Kasumi-1 (cell line): ENCODE measurements at regions not wholly inside any gene's neighbourhood (a gene's known extent, or its start where the extent isn't known, plus 50 kb on each side); places are given as distances from the start of the nearest gene placed in this dataset.
"Not testable (repeated sequence)": the region's sequence is repeated elsewhere in the genome, so short reads cannot be mapped to it uniquely, and the experiment has no call there.

Source experiments
- DNase-seq, 2 experiments: peaks; one replicate each; lab custom pipeline; 2025; lab: John Stamatoyannopoulos, UW

- no peak for DNase-seq
Measured at GRCh38 chr10:2790396-2791188, 276.8 kb upstream of the PFKP start.

DNA sequence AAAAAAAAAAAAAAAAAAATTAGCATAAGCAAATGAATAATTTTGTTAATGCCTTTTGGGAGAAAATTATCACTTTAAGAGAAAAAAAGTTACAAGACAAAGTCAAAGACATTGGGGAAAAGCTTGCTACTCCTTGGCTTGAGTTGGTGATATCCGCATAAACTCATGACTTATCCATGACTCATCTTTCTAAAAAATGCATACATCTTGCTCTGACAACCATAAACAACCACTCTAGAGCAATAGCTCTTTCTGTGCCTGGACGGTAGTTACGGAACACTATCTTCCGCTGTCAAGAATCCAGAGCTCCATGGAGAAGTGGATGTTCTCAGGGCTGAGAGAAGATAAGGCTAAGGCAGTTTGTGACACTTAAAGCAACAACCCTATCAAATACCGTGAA is 281.1 kb upstream of the PFKP start:
- DNase-seq = no peak

DNA sequence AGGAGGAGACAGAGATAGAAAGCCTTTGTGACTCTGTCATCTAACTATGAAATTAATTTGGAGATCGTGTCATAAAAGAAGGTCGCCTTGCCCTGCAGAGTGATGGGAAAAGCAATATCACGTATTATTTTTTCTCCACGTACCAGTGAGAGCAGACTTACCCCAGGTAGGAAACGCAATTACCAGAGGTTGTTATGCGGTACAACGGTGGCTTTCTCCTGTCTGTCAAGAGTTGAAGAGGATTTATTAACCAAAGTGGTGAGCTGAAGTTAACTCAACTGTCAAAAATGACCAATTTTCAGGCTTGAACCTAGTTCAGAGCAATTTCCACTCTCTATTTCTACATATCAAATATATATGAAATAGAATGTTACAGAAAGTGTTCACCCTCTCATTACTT is 282.6 kb upstream of the PFKP start:
- DNase-seq = no peak

- DNase-seq = no peak
Measured at GRCh38 chr10:2782950-2783349, 284.4 kb upstream of the PFKP start.

GRCh38 chr10:2782265-2782664 is 285.1 kb upstream of the PFKP start:
- no peak for DNase-seq

DNA sequence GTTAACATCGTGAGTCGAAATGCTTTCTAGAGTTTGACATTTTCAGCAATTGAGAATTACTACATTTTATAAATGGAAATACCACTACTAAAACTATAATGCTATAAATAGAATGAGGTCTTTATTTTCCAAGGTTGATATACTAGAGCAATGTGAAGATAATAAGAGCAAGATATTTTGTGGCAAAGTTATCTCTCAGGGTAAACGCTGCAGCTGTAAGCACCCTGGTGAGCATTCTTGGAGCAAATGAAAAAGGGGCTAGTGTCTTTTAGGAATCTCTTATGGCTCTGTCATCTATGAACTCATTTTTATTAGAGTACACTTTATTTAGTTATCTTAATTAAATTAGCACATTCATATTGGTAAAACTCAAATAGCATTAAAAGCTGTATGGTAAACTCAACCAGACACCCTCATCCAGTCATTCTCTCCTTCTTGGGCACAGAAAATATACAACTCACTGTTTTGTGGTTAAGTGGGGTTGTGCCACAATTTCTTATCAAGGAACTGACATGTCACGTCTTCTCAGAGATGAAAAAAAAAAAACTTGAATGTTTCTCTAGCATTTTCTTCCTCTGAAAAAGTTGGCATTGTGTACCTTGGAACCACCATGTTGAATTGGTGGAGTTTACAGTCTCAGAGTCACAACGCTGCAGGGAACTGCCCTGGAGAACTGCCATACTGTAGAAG is 289.5 kb upstream of the PFKP start:
- DNase-seq = no peak

GRCh38 chr10:2772816-2773631 is 294.3 kb upstream of the PFKP start:
- no peak for DNase-seq

GRCh38 chr10:2772135-2772534 is 295.2 kb upstream of the PFKP start:
- DNase-seq = no peak

DNA sequence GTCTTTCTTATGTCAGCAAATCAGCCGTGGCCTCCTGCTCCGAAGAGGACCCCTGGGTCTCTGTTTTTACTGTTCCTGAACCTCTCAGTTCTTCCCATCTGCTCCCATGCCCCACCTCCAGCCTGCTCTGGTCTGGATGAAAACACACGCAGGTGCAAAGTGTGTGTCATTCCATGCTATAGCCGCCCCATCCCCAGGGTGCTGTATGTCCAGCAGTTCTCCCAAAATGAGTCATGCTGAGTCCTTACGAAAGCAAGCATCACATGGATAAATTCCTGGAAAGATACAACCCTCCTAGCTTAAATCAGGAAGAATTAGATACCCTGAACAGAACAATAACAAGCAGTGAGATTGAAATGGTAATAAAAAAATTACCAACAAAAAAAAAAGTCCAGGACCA is 300.1 kb upstream of the PFKP start:
- not testable (repeated sequence) for DNase-seq

GRCh38 chr10:2761971-2762370 is 305.4 kb upstream of the PFKP start:
- no peak for DNase-seq

GRCh38 chr10:2761311-2761710 is 306.0 kb upstream of the PFKP start:
- no peak for DNase-seq

DNA sequence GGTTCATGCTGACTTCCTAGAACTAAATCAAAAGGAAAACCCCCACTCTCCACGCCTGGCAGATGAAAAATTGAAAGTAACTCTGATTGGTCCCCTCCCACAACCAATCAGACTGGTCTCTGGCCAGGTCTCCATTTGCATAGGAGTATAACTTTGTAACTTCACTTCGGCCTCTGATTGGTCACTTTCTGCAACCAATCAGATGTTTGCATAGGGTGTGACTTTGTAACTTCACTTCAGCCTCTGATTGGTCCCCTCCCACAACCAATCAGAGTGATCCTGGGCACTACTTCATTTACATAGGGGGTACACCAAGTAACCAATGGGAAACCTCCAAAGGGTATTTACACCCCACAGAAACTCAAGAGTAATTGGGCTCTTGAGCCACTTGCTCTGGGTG is 306.6 kb upstream of the PFKP start:
- no peak for DNase-seq

DNA sequence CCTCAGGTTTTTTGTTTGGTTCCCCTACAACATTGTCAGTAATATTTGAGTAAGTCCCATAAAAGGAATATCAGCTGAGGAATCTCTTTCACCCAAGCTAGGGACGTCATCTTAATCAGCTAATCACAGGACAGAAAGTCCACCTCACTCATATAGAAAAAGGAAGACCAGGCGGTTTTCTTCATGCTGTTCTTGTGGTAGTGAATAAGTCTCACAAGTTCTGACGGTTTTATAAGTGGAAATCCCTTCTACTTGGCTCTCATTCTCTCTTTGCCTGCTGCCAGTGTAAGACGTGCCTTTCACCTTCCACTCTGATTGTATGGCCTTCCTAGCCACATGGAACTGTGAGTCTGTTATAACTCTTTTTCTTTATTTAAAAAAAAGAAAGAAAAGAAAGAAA is 308.1 kb upstream of the PFKP start:
- no peak for DNase-seq

GRCh38 chr10:2754943-2755342 is 312.4 kb upstream of the PFKP start:
- DNase-seq = no peak

- DNase-seq = no peak
Measured at GRCh38 chr10:2748287-2748686, 319.1 kb upstream of the PFKP start.

GRCh38 chr10:2746638-2747037 is 320.7 kb upstream of the PFKP start:
- no peak for DNase-seq

DNA sequence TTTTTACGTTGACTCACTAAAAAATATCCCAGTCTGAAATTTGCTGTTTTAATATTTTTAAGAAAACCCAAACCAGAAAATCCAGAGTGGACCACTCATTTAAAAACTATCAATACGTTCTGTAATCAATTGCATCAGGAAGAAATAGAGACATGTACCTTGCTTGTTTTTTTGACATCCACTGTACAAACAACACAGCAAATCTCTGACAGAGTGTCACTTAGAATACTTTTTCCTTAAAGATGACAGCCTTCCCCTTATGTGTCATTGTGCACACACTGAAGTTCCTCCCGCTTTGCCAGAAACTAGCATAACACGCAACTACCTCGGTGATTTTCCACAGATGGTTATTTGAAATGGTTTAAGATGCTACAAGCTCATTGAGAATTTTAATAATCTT is 321.7 kb upstream of the PFKP start:
- DNase-seq = no peak

DNA sequence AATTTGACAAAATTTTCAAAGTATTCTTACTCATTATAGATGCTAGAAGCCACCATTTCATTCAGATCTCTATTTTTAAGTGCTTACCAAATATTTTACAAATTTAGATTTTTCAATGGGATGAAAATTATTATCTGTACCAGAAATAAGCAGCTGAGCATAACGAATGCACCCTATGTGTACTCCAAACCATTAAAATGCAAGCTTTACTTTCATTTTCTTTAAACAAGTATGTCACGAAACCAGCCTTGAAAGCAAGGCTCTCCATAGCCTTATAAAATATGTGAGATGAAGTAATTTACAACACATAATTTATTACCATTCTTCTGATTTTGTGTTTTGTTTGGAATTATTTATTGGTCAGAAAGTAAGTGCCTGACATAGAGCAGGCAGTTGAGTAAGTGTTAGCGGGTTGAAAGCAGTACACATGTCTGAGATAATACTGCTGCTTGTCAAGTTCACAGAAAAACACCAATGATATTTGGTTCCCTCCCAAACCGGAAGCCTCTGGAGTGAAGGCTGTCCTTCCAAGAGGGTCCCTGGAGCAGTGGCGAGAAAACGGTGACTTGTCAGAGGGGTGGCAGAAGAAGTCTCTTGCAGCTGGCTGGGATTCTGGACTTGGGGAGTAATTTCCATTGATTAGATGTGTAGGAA is 322.7 kb upstream of the PFKP start:
- no peak for DNase-seq

DNA sequence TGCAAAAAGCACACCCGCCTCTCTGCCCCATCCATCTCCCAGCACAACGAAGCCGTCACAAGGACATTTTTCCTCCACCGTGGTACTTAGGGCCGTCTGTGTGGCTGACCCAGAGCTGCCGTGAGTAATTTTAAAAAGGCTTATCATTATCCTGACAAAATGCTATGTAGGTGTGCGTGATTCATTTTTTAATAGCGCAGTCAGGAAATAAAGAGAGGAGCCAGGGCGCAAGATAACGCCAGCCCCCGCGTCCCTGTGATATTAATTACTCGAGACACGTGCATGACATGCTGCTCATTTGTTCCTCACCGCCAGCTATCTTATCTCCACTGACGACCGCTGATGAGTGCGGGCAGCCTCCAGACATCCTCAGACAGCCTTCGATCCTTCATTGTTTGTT is 332.7 kb upstream of the PFKP start:
- DNase-seq = no peak

DNA sequence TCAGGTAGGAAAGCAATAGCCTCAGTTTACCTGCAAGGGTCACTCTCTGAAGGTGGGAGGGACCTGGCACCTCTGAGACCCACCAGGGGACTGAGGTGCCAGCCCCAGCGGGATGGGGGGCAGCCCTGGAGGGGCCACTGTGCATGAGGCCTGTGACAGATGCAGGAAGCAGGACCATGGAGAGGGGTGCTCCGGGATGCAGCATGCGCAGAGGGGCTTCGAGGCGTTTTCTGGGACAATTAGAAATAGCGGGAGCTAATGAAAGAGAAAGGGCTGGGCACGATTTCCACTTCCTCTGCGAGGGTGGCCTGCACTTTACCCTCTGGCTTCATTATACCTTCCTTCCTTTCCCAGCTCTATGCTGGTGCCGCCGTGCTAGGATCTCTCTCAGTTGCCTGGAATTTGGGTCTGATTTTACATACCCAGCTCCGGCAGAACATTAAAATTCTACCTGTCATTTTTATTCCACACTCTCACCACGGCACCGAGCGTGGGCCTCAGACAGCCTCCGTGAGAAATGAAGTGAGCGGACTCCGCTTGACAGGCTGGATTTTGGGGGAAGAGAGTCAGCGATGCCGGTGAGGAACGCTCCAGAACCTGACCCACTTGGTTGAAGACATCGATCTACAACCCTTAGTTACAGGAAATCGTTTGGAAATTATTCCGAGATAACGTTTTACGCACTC is 333.9 kb upstream of the PFKP start:
- DNase-seq = no peak

GRCh38 chr10:2731940-2732339 is 335.4 kb upstream of the PFKP start:
- DNase-seq = no peak

GRCh38 chr10:2729197-2729596 is 338.2 kb upstream of the PFKP start:
- DNase-seq = no peak
